Peyer's patch (tissue), 4 donors: ENCODE measurements at regions not wholly inside any gene's neighbourhood (a gene's known extent, or its start where the extent isn't known, plus 50 kb on each side); places are given as distances from the start of the nearest gene placed in this dataset.

Experiments used
- POLR2A ChIP-seq, 2 donors: fragments of 450-650 bp; IDR thresholded peaks; one replicate each; pipeline ENCODE4 v1.5.1; 2017; ENCODE audit warnings: antibody characterized with exemption in 2 of 2, mild to moderate bottlenecking in 2 of 2, moderate library complexity in 2 of 2
- TF ChIP-seq, protein P1 (sequence below), 6 experiments: fragments of 450-650 bp in 4 of 6; fragments of 200-600 bp in 2 of 6; sonication (generic) in 1 of 6; IDR thresholded peaks; one replicate each; pipeline ENCODE4 v1.5.1; 2017 to 2019; ENCODE audit warnings: antibody characterized with exemption in 6 of 6, mild to moderate bottlenecking in 3 of 6, moderate library complexity in 1 of 6

DNA sequence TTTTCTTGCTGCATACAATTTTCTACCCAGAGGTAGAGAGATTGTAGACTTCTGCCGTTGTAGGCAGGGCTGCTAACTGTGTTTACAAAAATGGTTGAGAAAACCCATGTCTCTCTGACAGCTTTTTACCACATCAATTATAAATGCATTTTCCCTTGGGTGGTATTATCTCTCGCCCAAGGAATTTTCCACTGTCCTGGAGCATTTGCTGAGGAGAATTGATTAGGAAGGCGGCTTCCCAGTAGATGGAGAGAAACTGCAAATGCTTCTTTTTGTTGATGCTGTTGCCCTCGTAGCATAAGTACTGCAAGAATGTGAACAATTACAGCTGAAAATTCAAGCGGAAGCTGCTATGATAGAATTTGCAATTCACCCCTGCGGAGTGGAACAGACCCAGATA, 1007.7 kb upstream of the KLHL29 start:
- TF ChIP-seq, protein P1, sequence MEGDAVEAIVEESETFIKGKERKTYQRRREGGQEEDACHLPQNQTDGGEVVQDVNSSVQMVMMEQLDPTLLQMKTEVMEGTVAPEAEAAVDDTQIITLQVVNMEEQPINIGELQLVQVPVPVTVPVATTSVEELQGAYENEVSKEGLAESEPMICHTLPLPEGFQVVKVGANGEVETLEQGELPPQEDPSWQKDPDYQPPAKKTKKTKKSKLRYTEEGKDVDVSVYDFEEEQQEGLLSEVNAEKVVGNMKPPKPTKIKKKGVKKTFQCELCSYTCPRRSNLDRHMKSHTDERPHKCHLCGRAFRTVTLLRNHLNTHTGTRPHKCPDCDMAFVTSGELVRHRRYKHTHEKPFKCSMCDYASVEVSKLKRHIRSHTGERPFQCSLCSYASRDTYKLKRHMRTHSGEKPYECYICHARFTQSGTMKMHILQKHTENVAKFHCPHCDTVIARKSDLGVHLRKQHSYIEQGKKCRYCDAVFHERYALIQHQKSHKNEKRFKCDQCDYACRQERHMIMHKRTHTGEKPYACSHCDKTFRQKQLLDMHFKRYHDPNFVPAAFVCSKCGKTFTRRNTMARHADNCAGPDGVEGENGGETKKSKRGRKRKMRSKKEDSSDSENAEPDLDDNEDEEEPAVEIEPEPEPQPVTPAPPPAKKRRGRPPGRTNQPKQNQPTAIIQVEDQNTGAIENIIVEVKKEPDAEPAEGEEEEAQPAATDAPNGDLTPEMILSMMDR (IDR thresholded peaks at IDR 0.05), result no peak
- TF ChIP-seq POLR2A (IDR thresholded peaks at IDR 0.05), result no peak
